ENCODE measurements at regions not wholly inside any gene's neighbourhood (a gene's known extent, or its start where the extent isn't known, plus 50 kb on each side); places are given as distances from the start of the nearest gene placed in this dataset.

DNA sequence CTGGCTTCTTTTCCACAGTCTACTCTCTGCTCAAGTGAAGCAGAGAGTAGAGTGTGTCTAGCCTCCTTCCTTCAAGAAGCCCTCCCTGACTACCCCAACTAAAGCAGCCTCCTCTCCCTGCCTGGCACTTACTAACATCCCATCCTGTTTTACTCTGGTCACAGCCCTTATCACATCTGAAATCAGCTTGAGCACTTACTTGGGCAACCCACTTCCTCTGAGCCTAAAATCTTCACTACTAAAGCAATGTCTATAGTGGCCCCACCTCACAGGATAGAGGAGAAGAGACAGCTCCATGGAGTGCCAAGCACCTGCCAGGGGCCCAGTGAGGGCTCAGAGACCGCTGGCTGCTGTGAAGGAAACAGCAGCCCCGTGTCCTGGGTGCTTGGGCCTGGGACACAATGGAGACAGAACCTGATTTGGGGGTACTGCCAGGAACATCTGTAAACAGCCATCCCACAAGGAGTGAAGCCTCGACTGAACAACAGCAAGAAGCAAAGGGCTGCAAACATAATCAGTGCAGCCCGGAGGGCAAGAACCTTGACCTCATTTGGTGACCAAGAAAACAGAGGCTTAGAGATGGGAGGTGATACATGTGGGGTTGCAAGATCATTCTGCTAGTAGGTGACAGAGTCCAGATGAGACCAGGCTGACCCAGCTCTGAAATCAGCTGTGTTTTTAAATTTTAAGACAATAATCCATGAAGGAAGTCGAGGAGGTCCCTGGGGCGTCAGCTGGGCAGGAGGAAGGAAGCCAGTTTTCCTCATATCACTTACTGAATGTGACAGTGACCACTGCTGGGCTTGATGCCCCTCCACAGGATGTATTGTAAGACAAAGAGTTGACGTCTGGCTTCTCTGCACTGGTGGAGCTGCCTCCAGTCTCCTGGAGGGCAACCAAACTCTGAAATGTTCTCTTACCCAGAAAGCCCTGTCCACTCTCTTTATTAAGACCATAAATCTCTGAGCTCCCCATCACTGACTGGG lies 710.6 kb downstream of the MATN1 start:
- no peak overlapping the region for H3K4me3 Mint-ChIP-seq
- Histone ChIP-seq H3K4me3 (no peak overlapping the region), H3K27me3 (no peaks in the 10 kb centered on the region), H3K36me3 (no peaks in the 10 kb centered on the region), H3F3A (ENCODE audit: low read depth) (no peaks in the 10 kb centered on the region), H3K79me2 (ENCODE audit: low read depth) (no peaks in the 10 kb centered on the region), H3K9me3 (ENCODE audit: low read depth) (no peaks in the 10 kb centered on the region), H3K4me1 (no peaks in the 10 kb centered on the region), H4K20me1 (ENCODE audit: low read depth) (no peaks in the 10 kb centered on the region), H2AFZ (replicated peaks) (no peak overlapping the region), H3K4me2 (no peak overlapping the region), H3K27ac (no peak overlapping the region), H3K9ac (no peak overlapping the region)
- peak overlapping the region; percentile 35 for H3K27ac Mint-ChIP-seq
- peaks cover 6% of the 10 kb centered on the region for H3K9me3 Mint-ChIP-seq
- no peak for DNase-seq (ENCODE audit: low spot score)
- H3K4me1 Mint-ChIP-seq = peaks cover 6% of the 10 kb centered on the region
- TF ChIP-seq, protein P1, sequence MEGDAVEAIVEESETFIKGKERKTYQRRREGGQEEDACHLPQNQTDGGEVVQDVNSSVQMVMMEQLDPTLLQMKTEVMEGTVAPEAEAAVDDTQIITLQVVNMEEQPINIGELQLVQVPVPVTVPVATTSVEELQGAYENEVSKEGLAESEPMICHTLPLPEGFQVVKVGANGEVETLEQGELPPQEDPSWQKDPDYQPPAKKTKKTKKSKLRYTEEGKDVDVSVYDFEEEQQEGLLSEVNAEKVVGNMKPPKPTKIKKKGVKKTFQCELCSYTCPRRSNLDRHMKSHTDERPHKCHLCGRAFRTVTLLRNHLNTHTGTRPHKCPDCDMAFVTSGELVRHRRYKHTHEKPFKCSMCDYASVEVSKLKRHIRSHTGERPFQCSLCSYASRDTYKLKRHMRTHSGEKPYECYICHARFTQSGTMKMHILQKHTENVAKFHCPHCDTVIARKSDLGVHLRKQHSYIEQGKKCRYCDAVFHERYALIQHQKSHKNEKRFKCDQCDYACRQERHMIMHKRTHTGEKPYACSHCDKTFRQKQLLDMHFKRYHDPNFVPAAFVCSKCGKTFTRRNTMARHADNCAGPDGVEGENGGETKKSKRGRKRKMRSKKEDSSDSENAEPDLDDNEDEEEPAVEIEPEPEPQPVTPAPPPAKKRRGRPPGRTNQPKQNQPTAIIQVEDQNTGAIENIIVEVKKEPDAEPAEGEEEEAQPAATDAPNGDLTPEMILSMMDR (IDR thresholded peaks at IDR 0.05) = no peak
- TF ChIP-seq EZH2phosphoT487 (IDR thresholded peaks at IDR 0.05) (no peak), EZH2 (IDR thresholded peaks at IDR 0.05) (no peak)
- no peaks in the 10 kb centered on the region for H3K36me3 Mint-ChIP-seq
- peaks cover 3% of the 10 kb centered on the region for H3K27me3 Mint-ChIP-seq (ENCODE audit: insufficient read depth, low read depth)

DNA sequence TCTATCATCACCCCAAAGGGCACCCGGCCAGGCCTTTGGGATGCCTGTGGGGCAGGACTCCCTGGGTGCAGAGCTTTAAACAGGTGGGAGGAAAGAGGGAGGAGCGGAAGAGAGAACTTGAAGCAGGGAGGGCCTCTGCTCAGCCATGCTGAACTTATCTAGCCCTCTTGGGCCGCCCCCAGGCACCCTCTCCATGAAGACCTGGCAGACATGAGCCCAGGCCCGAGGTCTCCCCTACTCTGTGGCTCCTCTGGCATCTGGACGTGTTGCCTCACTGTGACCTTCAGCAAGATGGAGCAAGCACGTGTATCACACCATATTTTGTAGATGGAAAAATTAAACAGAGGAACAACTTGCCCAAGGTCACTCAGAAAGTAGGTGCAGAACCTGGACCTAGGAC lies 711.4 kb downstream of the MATN1 start:
- Histone ChIP-seq H4K20me1 (ENCODE audit: low read depth) (no peaks in the 10 kb centered on the region), H3K27me3 (no peaks in the 10 kb centered on the region), H3K4me2 (no peak overlapping the region), H3K4me1 (no peaks in the 10 kb centered on the region), H3K27ac (no peak overlapping the region), H3K4me3 (no peak overlapping the region), H2AFZ (replicated peaks) (no peak overlapping the region), H3K9ac (no peak overlapping the region), H3K9me3 (ENCODE audit: low read depth) (no peaks in the 10 kb centered on the region), H3F3A (ENCODE audit: low read depth) (no peaks in the 10 kb centered on the region), H3K79me2 (ENCODE audit: low read depth) (no peaks in the 10 kb centered on the region), H3K36me3 (no peaks in the 10 kb centered on the region)
- Mint-ChIP-seq H3K4me3 (no peak overlapping the region), H3K27ac (peak overlapping the region; percentile 29), H3K4me1 (peaks cover 6% of the 10 kb centered on the region), H3K36me3 (no peaks in the 10 kb centered on the region), H3K27me3 (ENCODE audit: insufficient read depth, low read depth) (peaks cover 3% of the 10 kb centered on the region), H3K9me3 (peaks cover 3% of the 10 kb centered on the region)
- TF ChIP-seq EZH2phosphoT487 (IDR thresholded peaks at IDR 0.05) (no peak), EZH2 (IDR thresholded peaks at IDR 0.05) (no peak)
- TF ChIP-seq, protein P1 (IDR thresholded peaks at IDR 0.05) = no peak
- no peak for DNase-seq (ENCODE audit: low spot score)

DNA sequence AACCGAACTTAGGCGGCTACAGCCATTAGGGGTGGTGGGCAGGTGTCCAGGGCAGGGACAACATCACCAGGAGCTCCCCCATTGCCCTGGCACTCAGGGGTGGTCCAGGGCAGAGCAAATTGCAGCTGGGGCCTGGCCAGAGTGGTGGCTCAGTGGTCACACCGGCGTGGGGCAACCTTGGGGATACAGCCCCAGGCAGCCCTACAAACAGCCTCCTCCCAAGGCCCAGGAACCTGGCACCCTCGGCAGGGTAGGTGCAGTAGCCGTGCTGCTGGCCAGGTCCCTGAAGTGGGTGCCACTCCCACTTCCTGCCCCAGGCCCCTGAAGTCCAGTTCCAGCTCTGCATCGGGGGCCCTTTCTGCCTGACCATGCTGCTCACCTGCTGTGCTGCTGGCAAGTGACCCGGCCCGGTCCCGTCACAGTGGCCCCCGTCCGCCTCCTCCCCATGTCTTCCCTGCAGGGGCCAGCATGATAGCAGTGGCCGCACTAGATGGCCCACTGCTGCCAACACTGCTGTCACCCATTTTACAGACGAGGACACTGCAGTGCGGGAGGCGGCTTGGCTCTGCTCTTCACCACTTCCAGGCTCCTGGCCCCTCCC lies 712.8 kb downstream of the MATN1 start:
- Histone ChIP-seq H3K9ac (no peak overlapping the region), H2AFZ (replicated peaks) (no peak overlapping the region), H3K27me3 (no peaks in the 10 kb centered on the region), H3K4me2 (no peak overlapping the region), H4K20me1 (ENCODE audit: low read depth) (no peaks in the 10 kb centered on the region), H3K4me3 (no peak overlapping the region), H3K27ac (no peak overlapping the region), H3K4me1 (peaks cover 3% of the 10 kb centered on the region), H3K79me2 (ENCODE audit: low read depth) (no peaks in the 10 kb centered on the region), H3K9me3 (ENCODE audit: low read depth) (no peaks in the 10 kb centered on the region), H3F3A (ENCODE audit: low read depth) (no peaks in the 10 kb centered on the region), H3K36me3 (no peaks in the 10 kb centered on the region)
- Mint-ChIP-seq H3K27me3 (ENCODE audit: insufficient read depth, low read depth) (peaks cover 3% of the 10 kb centered on the region), H3K27ac (no peak overlapping the region), H3K4me1 (peaks cover 6% of the 10 kb centered on the region), H3K4me3 (no peak overlapping the region), H3K9me3 (peaks cover 3% of the 10 kb centered on the region), H3K36me3 (no peaks in the 10 kb centered on the region)
- no peak for TF ChIP-seq EZH2phosphoT487 (IDR thresholded peaks at IDR 0.05)
- TF ChIP-seq EZH2 (IDR thresholded peaks at IDR 0.05) = no peak
- TF ChIP-seq, protein P1 (IDR thresholded peaks at IDR 0.05) = no peak
- DNase-seq (ENCODE audit: low spot score) = no peak

Data from neural progenitor cell (in vitro differentiated cells).